ENCODE measurements at regions not wholly inside any gene's neighbourhood (a gene's known extent, or its start where the extent isn't known, plus 50 kb on each side); places are given as distances from the start of the nearest gene placed in this dataset.

- no peaks in the 10 kb centered on the region for H3K4me1 Mint-ChIP-seq
- H3K27ac ChIP-seq (ENCODE audit: low read length) = no peak overlapping the region
- no peak overlapping the region for H3K4me3 ChIP-seq (ENCODE audit: low read length)
- no peak for DNase-seq
- 80% methylated on average over 1 of the region's 2 CpGs for WGBS (ENCODE audit: insufficient coverage)
- H3K27ac Mint-ChIP-seq = no peak overlapping the region
- no peaks in the 10 kb centered on the region for H3K9me3 Mint-ChIP-seq
- no peaks in the 10 kb centered on the region for H3K9me3 ChIP-seq (ENCODE audit: control insufficient read depth, insufficient read depth, low read length)
- no peak for ATAC-seq
- H3K27me3 Mint-ChIP-seq (ENCODE audit: low read depth in 2 of 2) = no peaks in the 10 kb centered on the region
- TF ChIP-seq CTCF (IDR thresholded peaks at IDR 0.05) = no peak
- peaks cover 5% of the 10 kb centered on the region for H3K4me1 ChIP-seq (ENCODE audit: control insufficient read depth, insufficient read depth, low read length)
- H3K27me3 ChIP-seq (ENCODE audit: control insufficient read depth, insufficient read depth, low read length) = no peaks in the 10 kb centered on the region
- H3K36me3 ChIP-seq (ENCODE audit: control insufficient read depth, insufficient read depth, low read length) = no peaks in the 10 kb centered on the region
- no peak overlapping the region for H3K4me3 Mint-ChIP-seq
- no peaks in the 10 kb centered on the region for H3K36me3 Mint-ChIP-seq
- intact Hi-C loops (cut with micrococcal nuclease) = no loop called here
Measured at GRCh38 chr1:221067721-221068120, 188.5 kb downstream of the HLX start.

DNA sequence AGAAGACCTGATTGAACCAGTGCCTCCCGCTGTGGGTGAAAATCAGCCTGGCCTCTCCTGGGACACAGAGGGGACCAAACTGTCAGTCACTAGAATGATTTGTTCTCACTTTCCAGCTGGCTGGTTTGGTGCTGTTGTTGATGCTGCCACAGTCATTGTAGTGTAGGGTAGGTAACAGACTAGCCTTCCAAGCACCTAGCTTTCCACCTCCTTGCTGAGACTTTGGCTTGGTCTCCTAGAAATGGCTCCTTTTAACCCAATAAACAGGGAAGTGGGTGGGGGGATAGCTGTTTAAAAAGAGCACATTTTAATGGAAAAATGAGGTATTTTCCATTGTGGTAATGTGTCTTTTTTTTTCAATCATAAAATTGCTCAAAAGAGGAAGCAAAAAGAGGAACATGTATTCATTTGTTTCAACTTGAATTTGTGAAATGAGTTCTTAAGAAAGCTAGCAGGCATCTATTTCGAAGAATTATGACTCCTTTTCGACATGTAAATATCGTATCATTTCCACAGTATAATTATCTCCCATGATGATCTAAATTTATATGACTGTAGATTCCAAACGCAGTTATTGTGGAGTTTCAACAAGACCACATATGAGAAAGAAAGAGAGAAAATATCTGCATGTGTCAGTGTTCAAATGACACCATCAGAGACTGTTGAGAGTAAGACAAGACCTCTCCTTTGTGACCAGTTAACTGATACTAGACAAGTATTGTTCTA lies 190.1 kb downstream of the HLX start:
- no peak overlapping the region for H3K4me3 Mint-ChIP-seq
- no peak for TF ChIP-seq CTCF (IDR thresholded peaks at IDR 0.05)
- no peaks in the 10 kb centered on the region for H3K9me3 Mint-ChIP-seq
- peak in 1 of 3 donors; percentile 72 for ATAC-seq
- H3K27me3 ChIP-seq (ENCODE audit: control insufficient read depth, insufficient read depth, low read length) = no peaks in the 10 kb centered on the region
- H3K9me3 ChIP-seq (ENCODE audit: control insufficient read depth, insufficient read depth, low read length) = no peaks in the 10 kb centered on the region
- no peak overlapping the region for H3K4me3 ChIP-seq (ENCODE audit: low read length)
- 11% methylated on average over 2 of the region's 5 CpGs for WGBS (ENCODE audit: insufficient coverage)
- H3K36me3 Mint-ChIP-seq = no peaks in the 10 kb centered on the region
- intact Hi-C loops (cut with micrococcal nuclease) = no loop called here
- no peak overlapping the region for H3K27ac Mint-ChIP-seq
- H3K27ac ChIP-seq (ENCODE audit: low read length) = peak overlapping the region; percentile 55
- no peak for DNase-seq
- H3K4me1 Mint-ChIP-seq = no peaks in the 10 kb centered on the region
- H3K4me1 ChIP-seq (ENCODE audit: control insufficient read depth, insufficient read depth, low read length) = peaks cover 5% of the 10 kb centered on the region
- no peaks in the 10 kb centered on the region for H3K27me3 Mint-ChIP-seq (ENCODE audit: low read depth in 2 of 2)
- no peaks in the 10 kb centered on the region for H3K36me3 ChIP-seq (ENCODE audit: control insufficient read depth, insufficient read depth, low read length)

- Histone ChIP-seq H3K4me1 (ENCODE audit: control insufficient read depth, insufficient read depth, low read length) (peaks cover 5% of the 10 kb centered on the region), H3K4me3 (ENCODE audit: low read length) (no peak overlapping the region), H3K27ac (ENCODE audit: low read length) (peak overlapping the region; percentile 54), H3K36me3 (ENCODE audit: control insufficient read depth, insufficient read depth, low read length) (no peaks in the 10 kb centered on the region), H3K9me3 (ENCODE audit: control insufficient read depth, insufficient read depth, low read length) (no peaks in the 10 kb centered on the region), H3K27me3 (ENCODE audit: control insufficient read depth, insufficient read depth, low read length) (no peaks in the 10 kb centered on the region)
- Mint-ChIP-seq H3K4me3 (no peak overlapping the region), H3K9me3 (no peaks in the 10 kb centered on the region), H3K4me1 (no peaks in the 10 kb centered on the region), H3K36me3 (no peaks in the 10 kb centered on the region), H3K27ac (no peak overlapping the region), H3K27me3 (ENCODE audit: low read depth in 2 of 2) (no peaks in the 10 kb centered on the region)
- ATAC-seq = no peak
- no peak for TF ChIP-seq CTCF (IDR thresholded peaks at IDR 0.05)
- DNase-seq = no peak
- intact Hi-C loops (cut with micrococcal nuclease) = no loop called here
- 43% methylated on average over 1 of the region's 2 CpGs for whole genome bisulfite sequencing (ENCODE audit: insufficient coverage)
Measured at GRCh38 chr1:221069986-221070385, 190.7 kb downstream of the HLX start.

GRCh38 chr1:221071777-221072176 lies 192.5 kb downstream of the HLX start:
- H3K27me3 Mint-ChIP-seq (ENCODE audit: low read depth in 2 of 2) = no peaks in the 10 kb centered on the region
- H3K27ac Mint-ChIP-seq = no peak overlapping the region
- no peak for TF ChIP-seq CTCF (IDR thresholded peaks at IDR 0.05)
- no peaks in the 10 kb centered on the region for H3K27me3 ChIP-seq (ENCODE audit: control insufficient read depth, insufficient read depth, low read length)
- no peaks in the 10 kb centered on the region for H3K9me3 Mint-ChIP-seq
- H3K4me3 Mint-ChIP-seq = no peak overlapping the region
- no peaks in the 10 kb centered on the region for H3K36me3 ChIP-seq (ENCODE audit: control insufficient read depth, insufficient read depth, low read length)
- H3K9me3 ChIP-seq (ENCODE audit: control insufficient read depth, insufficient read depth, low read length) = no peaks in the 10 kb centered on the region
- intact Hi-C loops (cut with micrococcal nuclease) = no loop called here
- no peak overlapping the region for H3K4me3 ChIP-seq (ENCODE audit: low read length)
- WGBS (ENCODE audit: insufficient coverage) = 50% methylated on average over 1 of the region's 1 CpG
- no peaks in the 10 kb centered on the region for H3K4me1 Mint-ChIP-seq
- no peak overlapping the region for H3K27ac ChIP-seq (ENCODE audit: low read length)
- H3K36me3 Mint-ChIP-seq = no peaks in the 10 kb centered on the region
- peaks cover 5% of the 10 kb centered on the region for H3K4me1 ChIP-seq (ENCODE audit: control insufficient read depth, insufficient read depth, low read length)
- ATAC-seq = no peak
- DNase-seq = no peak

All from natural killer cell (primary cell).